Esophagus muscularis mucosa (tissue), 4 donors: ENCODE measurements at regions not wholly inside any gene's neighbourhood (a gene's known extent, or its start where the extent isn't known, plus 50 kb on each side); places are given as distances from the start of the nearest gene placed in this dataset.

Experiments used
- EP300 ChIP-seq: sonication (generic); formaldehyde crosslinking; IDR thresholded peaks from one replicate; pipeline ENCODE4 v1.6.1; 2017; ENCODE audit warnings: antibody characterized with exemption
- POLR2A ChIP-seq: fragments of 450-650 bp; IDR thresholded peaks from one replicate; pipeline ENCODE4 v1.6.1; 2017; ENCODE audit warnings: antibody characterized with exemption, moderate library complexity, mild to moderate bottlenecking, low read depth
- POLR2AphosphoS5 ChIP-seq, 2 donors: sonication (generic); formaldehyde crosslinking; IDR thresholded peaks; one replicate each; pipeline ENCODE4 v1.6.1; 2017; ENCODE audit warnings: antibody characterized with exemption in 2 of 2
- TF ChIP-seq, protein P1 (sequence below), 3 experiments: fragments of 200-600 bp in 2 of 3; fragments of 450-650 bp in 1 of 3; sonication (generic) in 2 of 3; IDR thresholded peaks; one replicate each; pipeline ENCODE4 v1.5.1; 2017 to 2019; ENCODE audit warnings: antibody characterized with exemption in 3 of 3, mild to moderate bottlenecking in 2 of 3, moderate library complexity in 1 of 3

DNA sequence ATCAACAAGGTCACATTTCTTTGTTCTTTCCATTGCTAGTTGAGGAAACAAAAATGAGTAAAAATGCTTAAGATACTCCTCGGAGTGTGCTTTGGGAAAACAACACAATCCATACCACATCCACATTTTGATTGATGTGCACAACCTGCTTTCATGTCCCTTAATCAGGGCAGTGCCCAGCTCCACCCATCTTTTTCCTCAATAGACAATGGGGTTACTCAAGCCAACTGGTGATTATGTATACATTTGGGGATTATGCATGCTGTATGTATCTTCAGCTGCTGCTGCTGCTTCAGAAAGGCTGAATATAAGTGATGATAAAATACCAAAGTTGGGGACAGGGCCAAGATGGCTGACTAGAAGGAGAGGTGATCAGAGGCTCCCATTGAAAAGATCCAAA is 155.2 kb upstream of the VGLL2 start:
- TF ChIP-seq, protein P1, sequence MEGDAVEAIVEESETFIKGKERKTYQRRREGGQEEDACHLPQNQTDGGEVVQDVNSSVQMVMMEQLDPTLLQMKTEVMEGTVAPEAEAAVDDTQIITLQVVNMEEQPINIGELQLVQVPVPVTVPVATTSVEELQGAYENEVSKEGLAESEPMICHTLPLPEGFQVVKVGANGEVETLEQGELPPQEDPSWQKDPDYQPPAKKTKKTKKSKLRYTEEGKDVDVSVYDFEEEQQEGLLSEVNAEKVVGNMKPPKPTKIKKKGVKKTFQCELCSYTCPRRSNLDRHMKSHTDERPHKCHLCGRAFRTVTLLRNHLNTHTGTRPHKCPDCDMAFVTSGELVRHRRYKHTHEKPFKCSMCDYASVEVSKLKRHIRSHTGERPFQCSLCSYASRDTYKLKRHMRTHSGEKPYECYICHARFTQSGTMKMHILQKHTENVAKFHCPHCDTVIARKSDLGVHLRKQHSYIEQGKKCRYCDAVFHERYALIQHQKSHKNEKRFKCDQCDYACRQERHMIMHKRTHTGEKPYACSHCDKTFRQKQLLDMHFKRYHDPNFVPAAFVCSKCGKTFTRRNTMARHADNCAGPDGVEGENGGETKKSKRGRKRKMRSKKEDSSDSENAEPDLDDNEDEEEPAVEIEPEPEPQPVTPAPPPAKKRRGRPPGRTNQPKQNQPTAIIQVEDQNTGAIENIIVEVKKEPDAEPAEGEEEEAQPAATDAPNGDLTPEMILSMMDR (IDR thresholded peaks at IDR 0.05): no peak
- TF ChIP-seq EP300 (no peak), POLR2AphosphoS5 (IDR thresholded peaks at IDR 0.05) (no peak), POLR2A (no peak)
